Loucy (cell line): ENCODE measurements at regions not wholly inside any gene's neighbourhood (a gene's known extent, or its start where the extent isn't known, plus 50 kb on each side); places are given as distances from the start of the nearest gene placed in this dataset.
"Not testable (repeated sequence)": the region's sequence is repeated elsewhere in the genome, so short reads cannot be mapped to it uniquely, and the experiment has no call there.

Experiments used
- H2AFZ ChIP-seq: fragments of 200-600 bp; sonication (generic); 2 replicates; pipeline ENCODE4 v1.6.0; 2016; ENCODE audit warnings: antibody characterized with exemption, mild to moderate bottlenecking, low read length, moderate library complexity
- H3F3A ChIP-seq: fragments of 200-600 bp; 2 replicates; pipeline ENCODE4 v1.6.0; 2016; ENCODE audit warnings: antibody characterized with exemption, low read depth, mild to moderate bottlenecking
- H3K27me3 ChIP-seq: fragments of 200-600 bp; sonication (generic); 2 replicates; pipeline ENCODE4 v1.6.1; 2014; ENCODE audit warnings: low read length, mild to moderate bottlenecking; ENCODE audit not compliant: insufficient read depth, poor library complexity, severe bottlenecking
- H3K36me3 ChIP-seq: fragments of 200-600 bp; sonication (generic); 2 replicates; pipeline ENCODE4 v1.6.1; 2016; ENCODE audit warnings: low read length; ENCODE audit not compliant: insufficient read depth
- H3K4me1 ChIP-seq: fragments of 200-600 bp; sonication (generic); 2 replicates; pipeline ENCODE4 v1.5.1; 2014; ENCODE audit warnings: low read length, mild to moderate bottlenecking; ENCODE audit not compliant: insufficient read depth, poor library complexity, severe bottlenecking
- H3K4me2 ChIP-seq: fragments of 200-600 bp; sonication (generic); 2 replicates; pipeline ENCODE4 v1.6.0; 2014; ENCODE audit warnings: antibody characterized with exemption, low read length, low read depth, mild to moderate bottlenecking; ENCODE audit not compliant: poor library complexity, severe bottlenecking
- H3K4me3 ChIP-seq: fragments of 200-600 bp; sonication (generic); 2 replicates; pipeline ENCODE4 v1.5.1; 2014; ENCODE audit warnings: low read length, mild to moderate bottlenecking, mixed read lengths; ENCODE audit not compliant: poor library complexity, severe bottlenecking
- H3K79me2 ChIP-seq: fragments of 200-600 bp; sonication (generic); 2 replicates; pipeline ENCODE4 v1.6.1; 2014; ENCODE audit warnings: low read length; ENCODE audit not compliant: insufficient read depth
- H3K9ac ChIP-seq: fragments of 200-600 bp; sonication (generic); 2 replicates; pipeline ENCODE4 v1.6.0; 2014; ENCODE audit warnings: mild to moderate bottlenecking, low read depth, low read length, moderate library complexity; ENCODE audit not compliant: poor library complexity, severe bottlenecking
- H3K9me2 ChIP-seq: fragments of 200-600 bp; sonication (generic); replicated peaks from 2 replicates; pipeline ENCODE4 v1.6.1; 2016; ENCODE audit warnings: low read depth, low read length, mixed read lengths
- H3K9me3 ChIP-seq: fragments of 200-600 bp; sonication (generic); 2 replicates; pipeline ENCODE4 v1.6.1; 2014; ENCODE audit warnings: mild to moderate bottlenecking, antibody characterized with exemption, low read length, low read depth; ENCODE audit not compliant: insufficient read depth
- H4K20me1 ChIP-seq: fragments of 200-600 bp; sonication (generic); 2 replicates; pipeline ENCODE4 v1.6.0; 2014; ENCODE audit warnings: antibody characterized with exemption, low read length, mild to moderate bottlenecking; ENCODE audit not compliant: insufficient read depth, poor library complexity, severe bottlenecking
- EZH2phosphoT487 ChIP-seq: fragments of 200-600 bp; IDR thresholded peaks from 2 replicates; pipeline ENCODE4 v1.6.1; 2018; ENCODE audit warnings: antibody characterized with exemption, mild to moderate bottlenecking, moderate library complexity, borderline replicate concordance
- TF ChIP-seq, protein P1 (sequence below): fragments of 200-600 bp; sonication (generic); conservative IDR thresholded peaks from 2 replicates; pipeline ENCODE4 v1.5.1; 2014; ENCODE audit warnings: mild to moderate bottlenecking, antibody characterized with exemption, low read length

DNA sequence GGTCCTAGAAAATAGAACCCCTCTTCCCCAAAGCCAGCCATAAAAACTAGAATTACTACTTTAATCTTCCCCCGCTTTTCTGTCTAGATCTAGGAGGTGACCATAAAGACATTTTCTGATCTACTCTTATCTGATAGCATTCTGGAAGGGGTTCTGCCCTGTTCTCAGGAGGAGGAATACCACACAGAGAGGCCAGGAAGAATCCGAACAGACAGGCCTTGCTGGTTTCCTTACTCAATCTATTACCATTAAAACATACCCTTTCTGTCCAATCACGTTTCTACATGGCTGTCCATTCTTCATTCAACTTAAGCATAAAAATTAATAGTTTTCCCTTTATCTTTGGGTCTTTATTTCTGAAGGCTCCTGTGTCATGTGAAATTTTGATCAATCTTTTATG, 198.7 kb downstream of the GPAT3 start:
- no peaks in the 10 kb centered on the region for H3K9me3 ChIP-seq
- H3K4me2 ChIP-seq = no peak overlapping the region
- no peak overlapping the region for H3K4me3 ChIP-seq
- H3K79me2 ChIP-seq = no peaks in the 10 kb centered on the region
- H3K27me3 ChIP-seq = no peaks in the 10 kb centered on the region
- H3K4me1 ChIP-seq = no peaks in the 10 kb centered on the region
- H3K36me3 ChIP-seq = no peaks in the 10 kb centered on the region
- no peaks in the 10 kb centered on the region for H3F3A ChIP-seq
- no peaks in the 10 kb centered on the region for H3K9me2 ChIP-seq
- H4K20me1 ChIP-seq = no peaks in the 10 kb centered on the region
- TF ChIP-seq EZH2phosphoT487 = no peak
- TF ChIP-seq, protein P1, sequence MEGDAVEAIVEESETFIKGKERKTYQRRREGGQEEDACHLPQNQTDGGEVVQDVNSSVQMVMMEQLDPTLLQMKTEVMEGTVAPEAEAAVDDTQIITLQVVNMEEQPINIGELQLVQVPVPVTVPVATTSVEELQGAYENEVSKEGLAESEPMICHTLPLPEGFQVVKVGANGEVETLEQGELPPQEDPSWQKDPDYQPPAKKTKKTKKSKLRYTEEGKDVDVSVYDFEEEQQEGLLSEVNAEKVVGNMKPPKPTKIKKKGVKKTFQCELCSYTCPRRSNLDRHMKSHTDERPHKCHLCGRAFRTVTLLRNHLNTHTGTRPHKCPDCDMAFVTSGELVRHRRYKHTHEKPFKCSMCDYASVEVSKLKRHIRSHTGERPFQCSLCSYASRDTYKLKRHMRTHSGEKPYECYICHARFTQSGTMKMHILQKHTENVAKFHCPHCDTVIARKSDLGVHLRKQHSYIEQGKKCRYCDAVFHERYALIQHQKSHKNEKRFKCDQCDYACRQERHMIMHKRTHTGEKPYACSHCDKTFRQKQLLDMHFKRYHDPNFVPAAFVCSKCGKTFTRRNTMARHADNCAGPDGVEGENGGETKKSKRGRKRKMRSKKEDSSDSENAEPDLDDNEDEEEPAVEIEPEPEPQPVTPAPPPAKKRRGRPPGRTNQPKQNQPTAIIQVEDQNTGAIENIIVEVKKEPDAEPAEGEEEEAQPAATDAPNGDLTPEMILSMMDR = no peak
- H2AFZ ChIP-seq = no peak overlapping the region
- no peak overlapping the region for H3K9ac ChIP-seq

DNA sequence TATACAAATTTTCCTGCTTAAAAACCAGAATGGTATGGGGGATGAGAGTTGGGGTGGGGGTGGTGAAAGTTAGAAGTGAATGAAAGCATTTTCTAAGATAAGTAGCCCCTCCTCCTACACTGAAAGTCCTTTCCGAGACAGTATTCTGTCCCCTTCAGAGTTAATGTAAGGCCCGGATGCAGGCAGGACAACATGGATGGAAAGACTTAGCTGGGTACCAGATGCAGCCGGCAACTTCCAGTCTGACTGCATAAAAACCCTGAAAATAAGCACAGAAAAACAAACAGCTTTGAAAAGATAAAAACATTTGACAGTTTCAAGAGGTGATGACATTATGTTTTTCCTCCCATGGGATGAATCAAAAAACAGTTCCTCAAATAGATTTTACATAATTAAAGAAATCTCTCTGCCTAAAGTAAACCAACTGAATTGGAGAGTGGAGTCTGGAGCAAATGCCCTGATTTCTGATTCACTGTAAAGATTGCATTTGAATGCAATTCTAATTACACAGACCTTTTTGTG, 196.3 kb downstream of the GPAT3 start:
- H3K4me2 ChIP-seq = no peak overlapping the region
- H3K4me1 ChIP-seq = no peaks in the 10 kb centered on the region
- H3K9ac ChIP-seq = no peak overlapping the region
- H3K36me3 ChIP-seq = no peaks in the 10 kb centered on the region
- no peaks in the 10 kb centered on the region for H3K79me2 ChIP-seq
- TF ChIP-seq, protein P1 = no peak
- no peak for TF ChIP-seq EZH2phosphoT487
- no peaks in the 10 kb centered on the region for H3K9me3 ChIP-seq
- H3F3A ChIP-seq = no peaks in the 10 kb centered on the region
- H3K4me3 ChIP-seq = no peak overlapping the region
- no peak overlapping the region for H2AFZ ChIP-seq
- no peaks in the 10 kb centered on the region for H3K27me3 ChIP-seq
- H3K9me2 ChIP-seq = no peaks in the 10 kb centered on the region
- H4K20me1 ChIP-seq = no peaks in the 10 kb centered on the region

DNA sequence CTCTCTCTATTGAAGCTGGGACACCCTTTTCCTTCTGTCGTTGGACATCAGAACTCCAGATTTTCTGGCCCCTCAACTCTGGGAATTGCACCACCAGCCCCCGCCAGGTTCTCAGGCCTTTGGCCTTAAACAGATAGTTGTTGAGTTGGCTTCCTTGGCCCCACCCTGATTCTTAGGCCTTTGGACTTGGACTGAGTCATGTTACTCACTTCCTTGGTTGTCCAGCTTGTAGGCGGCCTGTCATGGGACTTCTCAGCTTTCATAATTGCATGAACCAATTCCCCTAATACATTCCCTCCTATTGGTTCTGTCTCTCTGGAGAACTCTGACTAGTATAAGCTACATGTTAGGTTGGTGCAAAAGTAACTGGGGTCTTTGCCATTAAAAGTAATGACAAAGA, 195.7 kb downstream of the GPAT3 start:
- Histone ChIP-seq H3F3A (no peaks in the 10 kb centered on the region), H3K9me2 (no peaks in the 10 kb centered on the region), H2AFZ (no peak overlapping the region), H3K9ac (no peak overlapping the region), H3K36me3 (no peaks in the 10 kb centered on the region), H3K4me1 (no peaks in the 10 kb centered on the region), H3K4me3 (no peak overlapping the region), H3K79me2 (no peaks in the 10 kb centered on the region), H3K9me3 (no peaks in the 10 kb centered on the region), H3K27me3 (no peaks in the 10 kb centered on the region), H3K4me2 (no peak overlapping the region), H4K20me1 (no peaks in the 10 kb centered on the region)
- TF ChIP-seq EZH2phosphoT487 = no peak
- TF ChIP-seq, protein P1 = no peak

DNA sequence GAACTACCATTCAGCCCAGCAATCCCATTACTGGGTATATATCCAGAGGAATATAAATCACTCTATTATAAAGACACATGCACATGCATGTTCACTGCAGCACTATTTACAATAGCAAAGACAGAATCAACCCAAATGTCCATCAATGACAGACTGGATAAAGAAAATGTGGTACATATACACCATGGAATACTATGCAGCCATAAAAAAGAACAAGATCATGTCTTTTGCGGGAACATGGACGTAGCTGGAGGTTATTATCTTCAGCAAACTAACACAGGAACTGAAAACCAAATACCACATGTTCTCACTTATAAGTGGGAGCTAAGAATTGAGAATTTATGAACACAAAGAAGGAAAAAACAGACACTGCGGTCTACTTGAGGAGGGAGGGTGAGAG, 195.1 kb downstream of the GPAT3 start:
- not testable (repeated sequence) for H3K9me3 ChIP-seq, H3K4me3 ChIP-seq, H3K9ac ChIP-seq, H3K27me3 ChIP-seq, H3F3A ChIP-seq, H3K9me2 ChIP-seq, H3K79me2 ChIP-seq, H4K20me1 ChIP-seq, H2AFZ ChIP-seq, H3K36me3 ChIP-seq, H3K4me2 ChIP-seq, H3K4me1 ChIP-seq
